ENCODE measurements at regions not wholly inside any gene's neighbourhood (a gene's known extent, or its start where the extent isn't known, plus 50 kb on each side); places are given as distances from the start of the nearest gene placed in this dataset.

DNA sequence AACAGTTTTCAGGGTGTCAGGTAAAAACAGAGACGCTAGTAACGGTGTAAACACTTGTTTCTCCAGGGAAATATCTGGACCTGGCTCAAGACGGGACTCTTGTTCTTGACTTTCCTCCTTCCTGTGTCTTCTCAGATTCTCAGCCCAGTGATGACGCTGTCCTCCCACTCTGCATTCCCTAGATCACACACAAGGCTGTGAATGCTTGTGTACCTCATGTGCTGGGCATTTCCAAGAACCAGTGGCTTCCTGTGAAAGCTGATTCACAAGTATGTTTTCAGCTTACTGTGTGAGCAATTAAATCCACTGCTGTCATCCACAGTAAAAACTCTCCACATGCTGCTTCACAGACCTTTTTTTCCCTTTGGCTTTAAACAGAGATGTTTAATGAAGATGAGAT is 193.8 kb upstream of the DPP6 start:
- H3K27me3 Mint-ChIP-seq = no peaks in the 10 kb centered on the region
- peaks cover 14% of the 10 kb centered on the region for H3K9me3 Mint-ChIP-seq
- no peak overlapping the region for H3K4me3 Mint-ChIP-seq
- no peaks in the 10 kb centered on the region for H3K4me1 Mint-ChIP-seq (ENCODE audit: low read depth)
- no peak overlapping the region for H3K27ac Mint-ChIP-seq
- H3K36me3 Mint-ChIP-seq (ENCODE audit: low read depth) = no peaks in the 10 kb centered on the region

DNA sequence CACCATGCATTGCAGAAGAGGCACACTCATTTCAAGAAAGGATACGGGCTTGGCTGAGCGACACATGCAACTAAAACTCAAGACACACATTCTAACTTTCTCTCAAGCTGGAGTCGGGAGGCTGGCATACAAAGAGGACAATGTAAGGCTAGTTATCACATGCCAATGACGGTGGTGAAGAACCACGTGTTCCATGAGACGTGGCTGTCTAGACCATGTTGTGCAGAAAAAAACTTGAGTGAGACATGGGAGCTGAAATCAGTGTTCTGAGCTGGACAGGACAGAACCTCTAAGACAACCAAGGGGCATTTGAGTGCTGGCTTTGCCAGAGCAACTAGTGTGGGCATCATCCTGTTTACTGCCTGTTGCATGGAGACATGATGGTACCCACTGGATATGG is 193.0 kb upstream of the DPP6 start:
- Mint-ChIP-seq H3K4me3 (no peak overlapping the region), H3K9me3 (peaks cover 20% of the 10 kb centered on the region), H3K27me3 (no peaks in the 10 kb centered on the region), H3K4me1 (ENCODE audit: low read depth) (no peaks in the 10 kb centered on the region), H3K27ac (no peak overlapping the region), H3K36me3 (ENCODE audit: low read depth) (no peaks in the 10 kb centered on the region)

DNA sequence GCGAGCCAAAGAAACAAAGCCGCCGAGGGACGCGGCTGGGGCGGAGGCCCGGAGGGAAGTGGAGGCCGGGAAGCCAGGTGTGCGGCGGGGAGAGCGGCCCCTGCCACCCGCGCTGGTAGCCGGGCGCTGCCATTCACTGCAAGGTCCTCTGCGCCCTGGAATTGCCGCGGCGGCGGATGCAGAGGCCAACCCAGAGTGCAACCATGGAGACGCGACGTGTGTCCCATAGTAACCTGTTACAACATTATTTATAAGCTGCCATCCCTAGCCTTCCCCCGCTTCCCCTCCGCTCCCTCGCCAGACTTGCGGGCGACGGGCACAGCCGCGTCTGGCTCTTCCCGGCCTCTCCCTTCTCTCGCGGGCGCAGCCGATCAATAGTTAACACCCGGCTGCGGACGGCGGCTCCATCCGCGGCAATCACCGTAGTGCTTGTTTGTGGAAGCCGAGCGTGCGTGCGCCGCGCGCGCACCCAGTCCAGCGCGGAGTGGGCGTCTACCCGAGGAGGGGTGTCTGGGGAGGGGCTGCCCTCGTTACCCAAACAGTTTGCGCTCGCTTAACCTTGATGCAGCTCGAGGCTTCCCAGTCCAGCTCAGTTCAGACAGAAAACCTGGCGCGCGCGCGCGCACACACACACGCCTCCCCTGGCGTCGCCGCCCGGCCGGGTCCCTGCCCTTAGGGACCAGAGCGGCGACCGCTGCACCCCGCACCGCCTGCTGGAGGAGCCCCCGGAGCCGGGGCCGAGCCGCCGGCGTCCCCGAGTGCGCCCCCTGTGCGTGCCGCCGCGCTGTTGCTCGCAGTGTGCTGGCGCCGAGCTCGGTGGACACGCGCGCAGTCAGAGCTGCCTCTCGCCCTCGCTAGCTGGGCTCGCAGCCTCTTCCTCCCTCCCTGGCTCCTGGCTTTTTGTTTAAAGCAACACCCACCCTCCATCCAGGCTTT is 165.4 kb upstream of the DPP6 start:
- Mint-ChIP-seq H3K4me3 (no peak overlapping the region), H3K4me1 (ENCODE audit: low read depth) (no peaks in the 10 kb centered on the region), H3K9me3 (peaks cover 8% of the 10 kb centered on the region), H3K36me3 (ENCODE audit: low read depth) (no peaks in the 10 kb centered on the region), H3K27me3 (peaks cover 30% of the 10 kb centered on the region), H3K27ac (no peak overlapping the region)

DNA sequence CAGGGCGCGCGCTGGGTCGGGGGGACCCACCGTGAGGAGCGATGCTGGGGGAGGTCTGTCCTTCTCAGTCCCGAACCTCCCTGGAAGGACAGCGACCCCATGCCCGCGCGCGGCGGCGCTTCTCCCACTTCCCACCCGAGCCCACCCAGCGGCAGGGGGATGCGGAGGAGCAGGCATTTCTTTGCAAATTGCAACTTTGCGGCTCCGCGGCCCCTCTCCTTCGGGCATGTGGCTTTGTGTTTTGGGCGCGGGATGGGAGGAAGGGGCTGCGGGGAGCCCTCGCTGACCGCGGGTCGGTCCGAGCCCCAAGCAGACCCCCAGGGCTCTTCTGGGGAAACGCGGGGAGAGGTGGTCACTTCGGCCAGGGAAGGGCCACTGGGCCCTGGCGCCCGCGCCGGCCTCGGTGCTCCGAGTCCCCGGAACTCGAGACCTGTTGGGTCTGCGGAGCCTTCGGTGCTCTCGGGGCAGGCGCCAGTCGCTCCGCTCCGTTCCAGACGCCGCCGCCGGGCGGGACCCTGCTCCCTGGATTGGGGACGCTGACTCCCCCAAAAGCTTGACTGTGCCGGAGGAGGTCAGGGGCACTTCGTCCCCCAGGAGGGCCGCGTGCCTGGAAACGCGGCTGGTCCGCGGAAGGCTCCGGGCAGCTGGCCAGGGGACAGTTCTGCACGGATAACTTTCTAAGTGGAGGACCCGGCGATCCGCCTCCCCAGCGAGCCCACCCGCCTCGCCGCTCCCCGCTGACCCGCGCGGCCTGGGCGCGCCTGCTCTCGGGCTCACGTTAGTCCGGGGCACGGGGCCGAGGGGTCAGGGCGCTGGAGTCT is 164.2 kb upstream of the DPP6 start:
- H3K27ac Mint-ChIP-seq = no peak overlapping the region
- no peaks in the 10 kb centered on the region for H3K4me1 Mint-ChIP-seq (ENCODE audit: low read depth)
- peaks cover 4% of the 10 kb centered on the region for H3K9me3 Mint-ChIP-seq
- no peak overlapping the region for H3K4me3 Mint-ChIP-seq
- H3K27me3 Mint-ChIP-seq = peaks cover 30% of the 10 kb centered on the region
- no peaks in the 10 kb centered on the region for H3K36me3 Mint-ChIP-seq (ENCODE audit: low read depth)

DNA sequence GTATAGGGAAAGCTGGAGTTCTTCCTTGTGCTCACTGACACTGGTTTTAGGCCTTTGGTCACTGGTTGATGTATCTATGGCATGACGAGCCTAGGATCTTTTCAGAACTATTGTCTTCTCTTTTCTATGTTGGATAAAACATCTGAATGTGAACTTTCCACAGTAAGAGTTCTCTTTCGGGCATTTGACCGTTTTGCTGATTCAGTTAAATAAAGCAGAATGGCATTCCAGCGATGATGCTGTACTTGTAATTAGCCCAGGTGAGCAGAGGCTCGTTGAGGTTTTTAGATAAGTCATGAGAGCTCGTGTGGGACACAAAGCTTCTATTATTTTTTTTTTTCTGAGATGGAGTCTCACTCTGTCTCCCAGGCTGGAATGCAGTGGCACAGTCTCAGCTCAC is 160.2 kb upstream of the DPP6 start:
- Mint-ChIP-seq H3K27me3 (peaks cover 20% of the 10 kb centered on the region), H3K27ac (no peak overlapping the region)

DNA sequence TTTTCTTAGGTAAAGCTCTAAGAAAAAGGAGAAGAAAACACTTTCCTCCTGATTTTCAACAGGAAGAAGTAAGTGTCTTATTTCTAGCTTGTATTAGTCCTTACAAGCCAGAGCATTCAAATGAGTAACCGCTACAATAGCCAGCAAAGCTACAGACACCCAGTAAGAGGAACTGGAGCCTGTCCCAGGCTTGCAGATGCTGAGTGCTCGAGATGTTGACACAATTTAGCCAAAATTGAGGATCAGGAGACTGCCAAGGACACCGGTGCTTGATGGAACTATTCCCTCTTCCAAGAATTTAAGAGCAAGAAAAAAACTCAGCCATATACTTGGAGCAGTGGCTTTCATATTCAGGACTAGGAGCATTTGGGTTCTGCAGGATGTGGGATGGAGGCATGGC is 149.3 kb upstream of the DPP6 start:
- Mint-ChIP-seq H3K4me3 (no peak overlapping the region), H3K27ac (no peak overlapping the region), H3K4me1 (ENCODE audit: low read depth) (no peaks in the 10 kb centered on the region), H3K9me3 (peaks cover 7% of the 10 kb centered on the region), H3K27me3 (no peaks in the 10 kb centered on the region), H3K36me3 (ENCODE audit: low read depth) (no peaks in the 10 kb centered on the region)

More for the DNA sequence above, 160.2 kb upstream of the DPP6 start:
- Mint-ChIP-seq H3K36me3 (ENCODE audit: low read depth) (no peaks in the 10 kb centered on the region), H3K4me3 (no peak overlapping the region), H3K9me3 (peaks cover 7% of the 10 kb centered on the region), H3K4me1 (ENCODE audit: low read depth) (no peaks in the 10 kb centered on the region)

DNA sequence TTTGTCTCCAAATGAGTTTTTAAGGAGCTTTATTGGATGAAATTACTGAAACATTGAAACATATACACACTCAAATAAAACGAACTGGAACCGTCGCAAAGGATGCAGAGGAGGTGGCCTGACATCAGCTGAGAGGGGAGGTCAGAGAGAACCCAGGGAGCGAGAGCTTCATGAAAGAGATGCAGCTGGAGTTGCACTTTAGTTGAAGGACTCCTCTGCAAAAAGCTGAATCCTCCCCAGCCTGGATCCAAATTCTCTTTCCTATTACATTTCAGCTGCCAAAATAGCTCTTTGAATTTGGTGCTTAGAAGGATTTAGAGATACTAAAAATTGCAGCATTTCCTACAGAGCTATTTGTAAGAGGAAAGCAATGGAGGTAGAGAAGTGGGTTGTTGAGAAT is 140.0 kb upstream of the DPP6 start:
- Mint-ChIP-seq H3K4me3 (no peak overlapping the region), H3K27ac (no peak overlapping the region), H3K27me3 (no peaks in the 10 kb centered on the region), H3K36me3 (ENCODE audit: low read depth) (no peaks in the 10 kb centered on the region), H3K9me3 (peaks cover 7% of the 10 kb centered on the region), H3K4me1 (ENCODE audit: low read depth) (no peaks in the 10 kb centered on the region)

DNA sequence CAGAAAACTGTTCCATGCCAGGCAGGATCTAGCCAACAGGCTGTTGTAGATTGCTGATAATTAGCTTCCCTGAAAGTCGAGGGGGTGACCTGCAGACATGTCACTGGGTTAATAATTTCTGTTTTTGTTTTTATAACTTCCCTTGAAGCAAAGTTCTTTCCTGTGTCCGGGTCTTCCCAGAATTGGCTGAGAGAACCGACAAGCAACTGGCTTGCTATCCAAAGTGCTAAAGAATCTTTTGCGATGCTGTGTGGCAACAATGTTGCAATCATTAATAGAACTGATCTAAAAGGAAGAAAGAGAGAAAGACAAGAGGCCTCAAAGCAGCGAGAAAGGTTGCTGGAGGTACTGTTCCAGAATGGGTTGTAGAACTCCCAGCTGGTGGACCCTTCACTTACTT is 132.1 kb upstream of the DPP6 start:
- peaks cover 16% of the 10 kb centered on the region for H3K9me3 Mint-ChIP-seq
- H3K36me3 Mint-ChIP-seq (ENCODE audit: low read depth) = no peaks in the 10 kb centered on the region
- H3K4me3 Mint-ChIP-seq = no peak overlapping the region
- H3K27ac Mint-ChIP-seq = no peak overlapping the region
- no peaks in the 10 kb centered on the region for H3K27me3 Mint-ChIP-seq
- no peaks in the 10 kb centered on the region for H3K4me1 Mint-ChIP-seq (ENCODE audit: low read depth)

DNA sequence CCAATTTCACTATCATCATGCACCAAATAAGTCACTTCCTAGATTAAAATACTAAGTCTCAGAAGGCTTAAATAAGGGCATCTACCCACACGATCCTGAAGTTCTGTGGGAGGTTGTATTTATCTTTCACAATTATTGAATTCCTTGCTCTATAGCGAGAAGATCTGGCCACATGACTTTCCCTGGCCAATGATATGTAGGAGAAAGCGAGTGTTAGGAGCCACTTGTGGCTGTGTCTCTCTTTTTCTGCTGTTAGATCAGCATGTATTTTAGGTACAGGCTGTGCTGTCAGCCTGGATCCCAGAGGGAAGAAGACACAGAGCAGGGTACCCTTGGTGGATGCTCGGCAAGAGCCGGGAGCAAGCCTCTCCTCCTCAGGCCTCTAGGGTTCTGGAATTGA is 131.3 kb upstream of the DPP6 start:
- Mint-ChIP-seq H3K4me1 (ENCODE audit: low read depth) (no peaks in the 10 kb centered on the region), H3K27me3 (no peaks in the 10 kb centered on the region), H3K27ac (no peak overlapping the region), H3K36me3 (ENCODE audit: low read depth) (no peaks in the 10 kb centered on the region), H3K9me3 (peaks cover 17% of the 10 kb centered on the region), H3K4me3 (no peak overlapping the region)

DNA sequence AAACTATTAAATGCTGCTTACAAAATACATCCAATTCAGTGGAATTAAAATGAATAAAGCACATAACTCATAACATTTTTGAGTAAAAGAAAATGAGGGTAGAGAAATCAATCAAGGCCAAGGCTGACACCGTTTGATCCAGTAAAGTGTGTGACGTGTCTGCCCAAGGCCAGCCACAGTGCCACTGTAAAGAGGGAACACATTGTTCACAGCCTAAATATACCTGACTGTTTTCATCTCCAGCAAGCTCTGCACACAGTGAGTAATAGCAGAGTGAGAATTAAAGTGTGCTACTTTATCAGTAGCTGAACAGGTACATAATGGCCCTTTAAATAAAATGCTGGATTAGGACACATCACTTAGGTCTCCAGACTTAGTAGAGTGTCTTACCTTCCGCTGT is 130.8 kb upstream of the DPP6 start:
- no peaks in the 10 kb centered on the region for H3K27me3 Mint-ChIP-seq
- no peak overlapping the region for H3K4me3 Mint-ChIP-seq
- H3K27ac Mint-ChIP-seq = no peak overlapping the region
- no peaks in the 10 kb centered on the region for H3K4me1 Mint-ChIP-seq (ENCODE audit: low read depth)
- H3K9me3 Mint-ChIP-seq = peaks cover 22% of the 10 kb centered on the region
- H3K36me3 Mint-ChIP-seq (ENCODE audit: low read depth) = no peaks in the 10 kb centered on the region

DNA sequence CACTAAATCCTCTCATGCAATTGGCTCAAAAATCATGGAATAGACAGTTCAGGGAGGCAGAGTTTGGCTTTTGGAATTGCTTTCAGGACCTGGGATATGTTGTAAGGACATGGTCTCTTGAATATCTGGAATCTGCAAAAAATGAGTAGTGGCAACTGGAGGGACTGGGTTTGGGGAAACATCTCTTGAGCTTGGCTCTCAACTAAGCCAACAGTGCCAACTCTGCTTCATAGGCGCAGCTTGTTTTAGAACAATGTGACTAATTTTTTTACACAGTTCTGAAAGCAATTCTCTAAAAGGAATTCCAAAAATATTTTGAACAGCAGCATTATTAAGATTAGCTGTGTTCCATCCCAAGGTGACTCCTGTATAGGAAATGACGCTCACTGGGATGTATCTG is 121.5 kb upstream of the DPP6 start:
- no peak overlapping the region for H3K4me3 Mint-ChIP-seq
- H3K27ac Mint-ChIP-seq = no peak overlapping the region
- no peaks in the 10 kb centered on the region for H3K27me3 Mint-ChIP-seq
- H3K9me3 Mint-ChIP-seq = peaks cover 21% of the 10 kb centered on the region
- no peaks in the 10 kb centered on the region for H3K4me1 Mint-ChIP-seq (ENCODE audit: low read depth)
- H3K36me3 Mint-ChIP-seq (ENCODE audit: low read depth) = no peaks in the 10 kb centered on the region

DNA sequence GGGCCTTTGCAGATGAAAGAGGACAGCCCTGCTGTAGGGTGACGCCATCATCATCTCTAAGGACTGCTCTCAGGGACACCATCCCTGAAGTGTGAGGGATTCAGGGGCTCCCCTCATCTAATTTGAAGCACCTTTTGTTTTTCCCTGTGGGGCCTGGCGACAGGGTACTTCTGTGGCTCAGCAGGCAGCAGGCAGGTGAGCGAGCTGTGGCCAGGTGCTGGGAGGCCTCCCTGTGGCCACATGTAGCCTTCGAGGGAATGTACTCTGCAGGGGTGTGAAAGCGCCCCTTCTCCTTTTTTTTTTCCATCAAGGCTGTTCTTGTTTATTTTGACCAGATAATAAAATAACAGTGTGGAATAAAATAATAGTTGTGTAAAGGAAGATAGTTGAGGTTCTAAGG is 118.2 kb upstream of the DPP6 start:
- H3K9me3 Mint-ChIP-seq = peaks cover 18% of the 10 kb centered on the region
- H3K4me1 Mint-ChIP-seq (ENCODE audit: low read depth) = no peaks in the 10 kb centered on the region
- H3K36me3 Mint-ChIP-seq (ENCODE audit: low read depth) = no peaks in the 10 kb centered on the region
- no peaks in the 10 kb centered on the region for H3K27me3 Mint-ChIP-seq
- H3K4me3 Mint-ChIP-seq = no peak overlapping the region
- no peak overlapping the region for H3K27ac Mint-ChIP-seq

DNA sequence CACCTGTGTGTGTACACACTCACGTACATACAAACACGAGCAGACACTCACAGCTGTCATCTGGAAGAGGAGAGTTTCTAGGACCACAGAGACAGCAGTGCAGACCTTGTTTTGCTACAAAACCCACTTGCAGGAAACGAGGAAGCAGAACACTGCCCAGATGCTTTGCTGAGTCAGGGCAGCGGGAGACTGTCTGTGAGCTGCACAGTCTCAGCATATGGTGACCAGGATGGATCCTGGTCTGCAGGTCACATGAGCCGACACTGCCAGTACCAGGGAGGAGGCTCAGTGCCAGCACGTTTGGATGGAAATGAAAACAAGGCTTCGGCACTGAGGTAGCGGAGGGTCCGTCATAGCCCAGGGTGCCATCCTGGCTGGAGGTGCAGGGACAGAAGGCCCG is 117.6 kb upstream of the DPP6 start:
- peaks cover 14% of the 10 kb centered on the region for H3K9me3 Mint-ChIP-seq
- no peak overlapping the region for H3K4me3 Mint-ChIP-seq
- H3K4me1 Mint-ChIP-seq (ENCODE audit: low read depth) = no peaks in the 10 kb centered on the region
- no peaks in the 10 kb centered on the region for H3K36me3 Mint-ChIP-seq (ENCODE audit: low read depth)
- H3K27ac Mint-ChIP-seq = no peak overlapping the region
- H3K27me3 Mint-ChIP-seq = no peaks in the 10 kb centered on the region

DNA sequence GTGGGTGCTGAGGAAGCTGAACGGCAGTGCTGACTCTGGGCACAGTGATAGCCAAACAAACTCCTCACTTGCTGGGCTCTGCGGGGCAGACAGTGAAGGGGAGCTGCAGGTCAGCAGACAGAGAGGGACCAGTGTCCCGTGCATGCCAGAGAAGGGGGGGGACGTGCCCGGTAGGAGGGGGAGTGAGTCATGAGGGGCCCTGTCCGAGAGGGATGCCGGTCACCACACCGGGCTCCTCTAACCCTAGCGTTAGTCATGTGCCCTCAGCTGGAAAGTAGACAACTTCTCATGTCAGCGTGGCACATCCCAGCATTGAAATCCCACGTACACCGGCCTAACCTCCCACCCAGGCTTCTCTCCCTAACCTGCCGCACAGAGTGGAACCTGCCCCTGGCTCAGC is 117.1 kb upstream of the DPP6 start:
- Mint-ChIP-seq H3K27me3 (no peaks in the 10 kb centered on the region), H3K9me3 (peaks cover 14% of the 10 kb centered on the region), H3K4me3 (no peak overlapping the region), H3K36me3 (ENCODE audit: low read depth) (no peaks in the 10 kb centered on the region), H3K4me1 (ENCODE audit: low read depth) (no peaks in the 10 kb centered on the region), H3K27ac (no peak overlapping the region)

DNA sequence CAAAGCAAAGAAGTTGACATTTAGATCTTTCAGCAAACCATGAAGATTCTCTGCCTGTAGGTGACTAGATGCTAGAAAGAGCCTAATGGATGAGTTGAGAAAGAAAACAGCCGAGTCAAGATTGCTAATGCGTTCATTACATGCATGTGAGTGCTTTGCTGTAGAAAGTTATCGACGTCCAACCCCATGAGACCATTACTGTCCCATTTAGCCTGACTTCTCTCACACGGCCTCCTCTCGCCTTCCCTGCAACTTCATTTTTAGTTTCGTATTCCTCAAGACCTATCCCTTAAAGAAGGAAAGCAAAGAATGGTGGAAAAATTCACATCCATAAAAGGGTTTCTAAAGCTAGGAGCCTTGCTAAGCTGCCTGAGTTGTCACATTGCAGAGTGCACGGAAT is 113.7 kb upstream of the DPP6 start:
- Mint-ChIP-seq H3K9me3 (peaks cover 14% of the 10 kb centered on the region), H3K27ac (no peak overlapping the region), H3K27me3 (no peaks in the 10 kb centered on the region), H3K4me3 (no peak overlapping the region), H3K36me3 (ENCODE audit: low read depth) (no peaks in the 10 kb centered on the region), H3K4me1 (ENCODE audit: low read depth) (no peaks in the 10 kb centered on the region)

Measured in stimulated activated naive CD8-positive, alpha-beta T cell treated with anti-CD3 and anti-CD28 coated beads, Interleukin-15, Interleukin-2, amounts not matched to agents 100 ng/mL and 50 ng/mL, for 24 hours (primary cell).